ENCODE measurements at regions not wholly inside any gene's neighbourhood (a gene's known extent, or its start where the extent isn't known, plus 50 kb on each side); places are given as distances from the start of the nearest gene placed in this dataset.

- DNase-seq (ENCODE audit: low read depth), result no peak
- no peak for TF ChIP-seq CTCF (IDR thresholded peaks at IDR 0.05; ENCODE audit: insufficient read depth, low read length)
Observed at GRCh38 chr7:91396-92175, 100.8 kb upstream of the FAM20C start.

GRCh38 chr7:92231-92674 lies 100.1 kb upstream of the FAM20C start:
- TF ChIP-seq CTCF (IDR thresholded peaks at IDR 0.05; ENCODE audit: insufficient read depth, low read length), result no peak
- no peak for DNase-seq (ENCODE audit: low read depth)
- H3K4me3 ChIP-seq (ENCODE audit: low read depth, low read length), result no peak overlapping the region

More at GRCh38 chr7:91396-92175, 100.8 kb upstream of the FAM20C start:
- no peak overlapping the region for H3K4me3 ChIP-seq (ENCODE audit: low read depth, low read length)

- no peak overlapping the region for H3K4me3 ChIP-seq (ENCODE audit: low read depth, low read length)
- DNase-seq (ENCODE audit: low read depth), result no peak
- no peak for TF ChIP-seq CTCF (IDR thresholded peaks at IDR 0.05; ENCODE audit: insufficient read depth, low read length)
Observed at GRCh38 chr7:92888-93672, 99.3 kb upstream of the FAM20C start.

- no peak for TF ChIP-seq CTCF (IDR thresholded peaks at IDR 0.05; ENCODE audit: insufficient read depth, low read length)
- no peak for DNase-seq (ENCODE audit: low read depth)
- H3K4me3 ChIP-seq (ENCODE audit: low read depth, low read length), result no peak overlapping the region
Observed at GRCh38 chr7:94251-94801, 98.0 kb upstream of the FAM20C start.

- no peak overlapping the region for H3K4me3 ChIP-seq (ENCODE audit: low read depth, low read length)
- TF ChIP-seq CTCF (IDR thresholded peaks at IDR 0.05; ENCODE audit: insufficient read depth, low read length), result no peak
- peak; percentile 91 for DNase-seq (ENCODE audit: low read depth)
Observed at GRCh38 chr7:95180-95862, 97.0 kb upstream of the FAM20C start.

- no peak overlapping the region for H3K4me3 ChIP-seq (ENCODE audit: low read depth, low read length)
- no peak for TF ChIP-seq CTCF (IDR thresholded peaks at IDR 0.05; ENCODE audit: insufficient read depth, low read length)
- peak; percentile 48 for DNase-seq (ENCODE audit: low read depth)
Observed at GRCh38 chr7:95863-96260, 96.5 kb upstream of the FAM20C start.
